GM19452 (cell line): ENCODE measurements at regions not wholly inside any gene's neighbourhood (a gene's known extent, or its start where the extent isn't known, plus 50 kb on each side); places are given as distances from the start of the nearest gene placed in this dataset.
"Not testable (repeated sequence)": the region's sequence is repeated elsewhere in the genome, so short reads cannot be mapped to it uniquely, and the experiment has no call there.

ENCODE experiments used
- ATAC-seq: cut with Tn5 transposase; IDR thresholded peaks from one replicate; pipeline ENCODE4 v1.9.1; 2021; ENCODE audit not compliant: unreplicated experiment

GRCh38 chr6:85041376-85041775 is 277.0 kb upstream of the TBX18 start:
- ATAC-seq, result no peak

DNA sequence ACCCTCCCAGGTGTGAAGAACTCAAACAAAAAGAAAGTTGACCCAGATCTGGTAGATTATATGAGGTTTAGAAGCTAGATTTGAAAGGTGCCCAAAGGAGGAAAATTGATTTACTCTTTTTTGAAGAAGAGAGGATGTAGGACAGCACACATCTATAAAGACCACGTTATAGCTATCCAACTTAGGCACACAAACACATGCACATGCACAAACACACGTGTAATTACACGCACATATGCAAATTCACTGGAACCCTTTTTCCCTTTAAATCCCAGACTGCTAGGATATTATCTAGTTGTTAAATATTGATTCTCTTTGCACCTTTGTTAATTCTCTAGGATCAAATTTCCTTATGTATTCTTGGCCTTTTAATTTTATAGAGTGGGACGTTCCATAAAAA is 272.8 kb upstream of the TBX18 start:
- ATAC-seq, result no peak

DNA sequence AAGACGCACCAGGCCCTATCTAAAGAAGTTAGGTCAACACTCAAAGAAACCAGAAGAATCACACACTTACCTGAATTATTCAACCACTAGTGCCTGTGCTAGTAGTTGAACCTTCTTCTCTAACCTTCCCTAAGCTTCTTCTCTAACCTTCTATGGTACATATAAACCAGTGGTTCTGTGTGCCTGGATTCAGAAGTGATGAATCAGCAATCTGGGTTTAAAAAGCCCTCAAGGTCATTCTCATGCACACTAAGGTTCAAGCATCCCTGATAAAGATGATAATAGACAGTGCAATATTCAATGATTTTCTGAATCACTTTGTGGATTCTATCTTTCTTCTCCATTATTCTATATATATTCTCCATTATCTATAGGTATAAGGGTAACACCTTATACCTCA is 271.4 kb upstream of the TBX18 start:
- ATAC-seq, result no peak

GRCh38 chr6:85033547-85033946 is 269.1 kb upstream of the TBX18 start:
- no peak for ATAC-seq

DNA sequence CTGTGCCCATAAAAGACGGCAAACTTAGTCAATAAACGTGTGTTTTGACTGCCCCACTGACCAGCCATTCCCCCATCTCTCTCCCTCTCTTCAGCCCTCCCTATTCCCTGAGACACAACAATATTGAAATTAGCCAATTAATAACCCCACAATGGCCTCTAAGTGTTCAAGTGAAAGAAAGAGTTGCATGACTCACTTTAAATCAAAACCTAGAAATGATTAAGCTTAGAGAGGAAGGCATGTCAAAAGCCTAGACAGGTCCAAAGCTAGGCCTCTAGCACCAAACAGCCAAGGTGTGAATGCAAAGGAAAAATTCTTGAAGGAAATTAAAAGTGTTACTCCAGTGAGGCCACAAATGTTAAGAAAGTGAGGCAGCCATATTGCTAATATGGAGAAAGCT is 261.6 kb upstream of the TBX18 start:
- no peak for ATAC-seq

GRCh38 chr6:85023721-85024120 is 259.3 kb upstream of the TBX18 start:
- no peak for ATAC-seq

DNA sequence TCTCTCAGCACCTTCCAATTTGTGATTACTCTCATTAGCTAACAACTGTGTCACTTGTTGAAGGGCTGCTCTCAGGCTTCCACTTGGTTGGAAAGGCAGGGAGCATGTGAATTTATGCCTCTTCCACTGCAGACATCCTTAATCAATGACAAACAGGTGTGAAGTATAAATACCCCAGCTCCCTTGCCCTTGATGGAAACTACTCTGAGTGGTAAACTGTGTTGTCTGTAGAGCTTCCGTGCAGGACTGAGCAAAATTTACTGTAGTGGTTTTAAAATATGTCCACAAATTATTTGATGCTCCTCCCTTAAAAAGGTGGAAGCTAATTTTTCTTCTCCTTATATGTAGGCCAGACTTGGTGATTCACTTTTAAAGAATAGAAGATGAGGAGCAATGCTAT is 253.0 kb upstream of the TBX18 start:
- ATAC-seq, result no peak

- no peak for ATAC-seq
These were observed 252.3 kb upstream of the TBX18 start for GRCh38 chr6:85016726-85017125.

DNA sequence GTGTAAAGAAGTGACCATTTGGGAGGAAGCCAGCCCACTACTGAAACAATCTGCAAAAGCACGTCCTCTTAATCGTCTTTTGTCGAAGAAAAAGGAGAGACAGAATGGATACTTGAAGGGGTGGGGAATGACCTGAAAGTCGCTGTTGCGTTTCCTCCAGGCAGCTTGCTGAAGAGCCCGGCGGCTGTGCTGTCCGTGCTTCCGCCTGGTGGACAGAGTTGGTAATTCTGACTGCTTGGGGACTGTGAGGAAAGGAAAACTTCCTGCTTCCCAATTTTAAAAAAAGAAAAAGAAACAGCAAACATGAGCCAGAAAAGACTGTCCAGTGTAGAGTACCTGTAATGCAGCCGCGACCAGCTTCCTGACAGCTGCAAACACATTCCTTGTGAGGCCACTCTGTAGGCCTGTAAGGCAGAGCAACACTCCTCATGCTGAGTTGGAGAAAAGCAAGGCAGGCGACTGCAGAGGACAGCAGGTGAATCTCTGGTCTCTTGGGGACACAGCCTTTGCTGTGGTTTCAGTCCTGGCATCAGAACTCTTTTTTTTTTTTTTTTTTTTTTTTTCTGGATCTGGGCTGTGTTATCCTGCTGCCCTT is 251.1 kb upstream of the TBX18 start:
- ATAC-seq, result no peak

DNA sequence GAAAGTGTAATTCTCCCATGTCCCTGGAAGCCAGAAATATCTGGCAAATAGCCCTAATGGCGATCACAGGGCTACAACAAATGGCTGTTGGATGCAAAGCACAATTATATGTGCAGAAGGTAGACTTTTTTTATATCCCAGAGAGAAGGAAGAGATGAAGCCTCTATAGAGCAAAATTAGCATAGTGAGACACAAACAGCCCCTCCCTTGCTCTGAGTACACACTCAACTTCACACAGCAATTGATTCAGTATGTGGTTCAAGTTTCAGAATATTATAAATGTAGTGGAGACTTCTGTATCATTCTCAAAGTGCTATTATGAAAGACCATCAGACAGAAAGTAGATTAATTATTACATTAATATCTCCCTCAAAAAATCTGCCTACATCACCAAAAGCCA is 246.5 kb upstream of the TBX18 start:
- ATAC-seq, result no peak

- ATAC-seq, result no peak
These were observed 244.1 kb upstream of the TBX18 start for GRCh38 chr6:85008296-85009009.

- no peak for ATAC-seq
These were observed 242.0 kb upstream of the TBX18 start for GRCh38 chr6:85006362-85006761.

GRCh38 chr6:85005494-85005893 is 241.1 kb upstream of the TBX18 start:
- ATAC-seq, result no peak

DNA sequence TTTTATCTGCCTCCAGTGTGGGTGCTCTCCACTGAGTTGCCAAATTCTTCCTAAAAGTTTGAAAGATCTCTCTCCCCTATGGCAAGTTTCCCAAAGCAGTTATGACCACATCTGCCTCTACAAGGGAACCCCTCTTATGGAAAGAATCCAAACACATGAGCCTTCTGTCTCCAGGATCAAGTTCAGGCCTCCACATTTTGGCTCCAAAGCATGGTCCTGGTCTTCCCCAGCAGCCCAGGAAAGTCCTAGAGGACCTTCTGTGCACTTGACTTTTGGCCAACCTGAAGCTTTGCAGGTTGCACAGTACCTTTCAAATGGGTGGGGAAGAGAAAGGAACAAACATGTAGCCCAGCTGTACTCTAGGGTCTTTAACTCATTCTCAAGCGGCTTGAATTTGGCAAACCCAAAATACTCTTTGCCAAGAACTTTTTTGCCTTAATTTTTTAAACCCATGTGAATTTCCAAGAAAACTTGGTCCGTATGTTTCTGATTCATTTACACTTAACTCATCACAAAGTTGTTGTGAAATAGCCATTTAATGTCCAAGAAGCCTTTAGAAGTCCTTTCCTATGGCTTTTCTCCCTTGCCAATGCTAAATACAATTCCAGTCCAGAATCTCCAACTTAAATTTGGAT is 240.1 kb upstream of the TBX18 start:
- no peak for ATAC-seq

GRCh38 chr6:85002847-85003246 is 238.4 kb upstream of the TBX18 start:
- ATAC-seq, result no peak

DNA sequence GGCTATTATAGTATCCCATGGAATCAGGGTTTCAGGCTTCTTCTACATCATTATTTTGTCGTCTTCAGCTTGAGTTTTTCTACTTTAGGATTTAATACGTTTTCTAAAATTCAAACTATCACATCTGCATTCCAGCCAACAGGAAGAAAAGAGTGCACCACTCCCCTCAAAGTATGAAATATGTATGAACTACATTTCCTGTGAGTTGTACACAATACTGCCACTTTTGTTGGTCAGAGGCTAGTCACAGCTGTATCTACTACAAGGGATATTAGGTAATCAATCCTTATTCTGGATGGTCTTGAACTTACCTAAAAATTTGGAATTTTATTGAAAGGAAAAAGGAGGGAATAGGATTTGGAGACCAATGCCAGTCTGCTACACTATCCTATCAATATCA is 235.6 kb upstream of the TBX18 start:
- no peak for ATAC-seq

- no peak for ATAC-seq
These were observed 233.8 kb upstream of the TBX18 start for GRCh38 chr6:84998223-84998622.

GRCh38 chr6:84988766-84989165 is 224.4 kb upstream of the TBX18 start:
- not testable (repeated sequence) for ATAC-seq

- not testable (repeated sequence) for ATAC-seq
These were observed 221.1 kb upstream of the TBX18 start for GRCh38 chr6:84985490-84985889.

- no peak for ATAC-seq
These were observed 215.1 kb upstream of the TBX18 start for GRCh38 chr6:84979541-84979940.

GRCh38 chr6:84977363-84977705 is 212.9 kb upstream of the TBX18 start:
- no peak for ATAC-seq

GRCh38 chr6:84976526-84977362 is 212.3 kb upstream of the TBX18 start:
- no peak for ATAC-seq
